Panc1 (cell line): ENCODE measurements at regions not wholly inside any gene's neighbourhood (a gene's known extent, or its start where the extent isn't known, plus 50 kb on each side); places are given as distances from the start of the nearest gene placed in this dataset.

ENCODE experiments used
- ATAC-seq: fragments of 200-7000 bp; cut with Tn5 transposase; 2 replicates; pipeline ENCODE4 v1.9.1; 2020; ENCODE audit warnings: mild to moderate bottlenecking, moderate library complexity
- BruUV-seq: library from RNA; stranded (reverse); fragments of 400-500 nt; replicated peaks from 2 replicates; lab custom pipeline; 2021; lab: Mats Ljungman, UMichigan
- CTCF ChIA-PET: fragments of 300-600 bp; sonication (Branson Sonifier 250); formaldehyde crosslinking; loops from one replicate; lab custom pipeline; 2022; ENCODE audit warnings: antibody characterized with exemption; lab: Charles Lee
- POLR2A ChIA-PET: fragments of 300-600 bp; sonication (Branson Sonifier 250); formaldehyde crosslinking; loops from one replicate; lab custom pipeline; 2022; ENCODE audit warnings: antibody characterized with exemption; lab: Charles Lee
- DNase-seq: peaks from one replicate; pipeline ENCODE4 v3.0.0-alpha.2; 2010; ENCODE audit warnings: low read depth, low spot score
- H3K27ac ChIP-seq: 2 replicates; pipeline ENCODE4 v1.5.1; 2011; ENCODE audit warnings: mild to moderate bottlenecking, low read length, inconsistent platforms
- H3K27me3 ChIP-seq: fragments of 200-500 bp; sonication (Bioruptor generic); 2 replicates; pipeline ENCODE4 v1.6.0; 2014; ENCODE audit warnings: low read length, inconsistent platforms; ENCODE audit not compliant: control insufficient read depth, insufficient read depth
- H3K36me3 ChIP-seq: fragments of 200-500 bp; sonication (Bioruptor generic); 2 replicates; pipeline ENCODE4 v1.5.1; 2014; ENCODE audit warnings: inconsistent platforms, mild to moderate bottlenecking, low read length, moderate library complexity; ENCODE audit not compliant: control insufficient read depth, insufficient read depth
- H3K4me1 ChIP-seq: 2 replicates; pipeline ENCODE4 v1.5.1; 2011; ENCODE audit warnings: inconsistent platforms, mild to moderate bottlenecking, low read length, moderate library complexity; ENCODE audit not compliant: control insufficient read depth, insufficient read depth
- H3K4me3 ChIP-seq, 2 experiments: 2 replicates each; pipeline ENCODE4 v1.5.1; 2011 to 2012; ENCODE audit warnings: low read depth in 2 of 2, low read length in 2 of 2, mild to moderate bottlenecking in 2 of 2, inconsistent platforms in 1 of 2, moderate library complexity in 1 of 2
- H3K9me3 ChIP-seq: fragments of 200-500 bp; sonication (Bioruptor generic); 2 replicates; pipeline ENCODE4 v1.5.1; 2014; ENCODE audit warnings: low read depth, mild to moderate bottlenecking, inconsistent platforms, low read length, moderate library complexity; ENCODE audit not compliant: control insufficient read depth, insufficient read depth
- POLR2AphosphoS5 ChIP-seq: IDR thresholded peaks from 2 replicates; pipeline ENCODE4 v1.6.1; 2012; ENCODE audit warnings: mild to moderate bottlenecking, low read depth, low read length, moderate library complexity
- SIN3A ChIP-seq: IDR thresholded peaks from 2 replicates; pipeline ENCODE4 v1.6.1; 2012; ENCODE audit warnings: low read depth, mild to moderate bottlenecking, low read length, moderate library complexity, borderline replicate concordance; ENCODE audit not compliant: insufficient read depth
- TCF7L2 ChIP-seq: IDR thresholded peaks from 2 replicates; pipeline ENCODE4 v1.6.1; 2011; ENCODE audit warnings: mild to moderate bottlenecking, low read depth, low read length, inconsistent platforms
- in situ Hi-C: cut with HindIII; loops from 2 replicates; pipeline ENCODE4 v1.10.0; 2016; ENCODE audit warnings: low sequenced_read_pairs, low pct_unique_long_range_greater_than_20kb
- intact Hi-C: fragments of 100-400 bp; cut with micrococcal nuclease; formaldehyde crosslinking; loops from one replicate; pipeline ENCODE4 v1.10.0; 2022; ENCODE audit not compliant: unreplicated experiment
- TF ChIP-seq, protein P1 (sequence below), 2 experiments: IDR thresholded peaks; 2 replicates each; pipeline ENCODE4 v1.6.1; 2011 to 2012; ENCODE audit warnings: low read depth in 2 of 2, control low read depth in 1 of 2, low read length in 1 of 2, mild to moderate bottlenecking in 1 of 2, moderate library complexity in 1 of 2; ENCODE audit not compliant: insufficient read depth in 1 of 2
- TF ChIP-seq, protein P2 (sequence below): fragments of 450-650 bp; IDR thresholded peaks from 2 replicates; pipeline ENCODE4 v1.5.1; 2017; ENCODE audit warnings: mild to moderate bottlenecking

- CTCF ChIA-PET, result no interaction called here
- no peak for ATAC-seq
- in situ Hi-C loops, result no loop called here
- intact Hi-C loops, result no loop called here
- POLR2A ChIA-PET, result no interaction called here
- DNase-seq, result no peak
- no peak overlapping the region for H3K4me3 ChIP-seq
- H3K27ac ChIP-seq, result no peak overlapping the region
- BruUV-seq, result no TSS peak
- H3K9me3 ChIP-seq, result no peaks in the 10 kb centered on the region
- TF ChIP-seq POLR2AphosphoS5 (no peak), TCF7L2 (no peak), SIN3A (no peak)
- TF ChIP-seq, protein P1, sequence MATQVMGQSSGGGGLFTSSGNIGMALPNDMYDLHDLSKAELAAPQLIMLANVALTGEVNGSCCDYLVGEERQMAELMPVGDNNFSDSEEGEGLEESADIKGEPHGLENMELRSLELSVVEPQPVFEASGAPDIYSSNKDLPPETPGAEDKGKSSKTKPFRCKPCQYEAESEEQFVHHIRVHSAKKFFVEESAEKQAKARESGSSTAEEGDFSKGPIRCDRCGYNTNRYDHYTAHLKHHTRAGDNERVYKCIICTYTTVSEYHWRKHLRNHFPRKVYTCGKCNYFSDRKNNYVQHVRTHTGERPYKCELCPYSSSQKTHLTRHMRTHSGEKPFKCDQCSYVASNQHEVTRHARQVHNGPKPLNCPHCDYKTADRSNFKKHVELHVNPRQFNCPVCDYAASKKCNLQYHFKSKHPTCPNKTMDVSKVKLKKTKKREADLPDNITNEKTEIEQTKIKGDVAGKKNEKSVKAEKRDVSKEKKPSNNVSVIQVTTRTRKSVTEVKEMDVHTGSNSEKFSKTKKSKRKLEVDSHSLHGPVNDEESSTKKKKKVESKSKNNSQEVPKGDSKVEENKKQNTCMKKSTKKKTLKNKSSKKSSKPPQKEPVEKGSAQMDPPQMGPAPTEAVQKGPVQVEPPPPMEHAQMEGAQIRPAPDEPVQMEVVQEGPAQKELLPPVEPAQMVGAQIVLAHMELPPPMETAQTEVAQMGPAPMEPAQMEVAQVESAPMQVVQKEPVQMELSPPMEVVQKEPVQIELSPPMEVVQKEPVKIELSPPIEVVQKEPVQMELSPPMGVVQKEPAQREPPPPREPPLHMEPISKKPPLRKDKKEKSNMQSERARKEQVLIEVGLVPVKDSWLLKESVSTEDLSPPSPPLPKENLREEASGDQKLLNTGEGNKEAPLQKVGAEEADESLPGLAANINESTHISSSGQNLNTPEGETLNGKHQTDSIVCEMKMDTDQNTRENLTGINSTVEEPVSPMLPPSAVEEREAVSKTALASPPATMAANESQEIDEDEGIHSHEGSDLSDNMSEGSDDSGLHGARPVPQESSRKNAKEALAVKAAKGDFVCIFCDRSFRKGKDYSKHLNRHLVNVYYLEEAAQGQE (IDR thresholded peaks at IDR 0.05; ENCODE audit: insufficient read depth in 1 of 2, low read depth in 2 of 2, low read length in 1 of 2), result no peak
- TF ChIP-seq, protein P2, sequence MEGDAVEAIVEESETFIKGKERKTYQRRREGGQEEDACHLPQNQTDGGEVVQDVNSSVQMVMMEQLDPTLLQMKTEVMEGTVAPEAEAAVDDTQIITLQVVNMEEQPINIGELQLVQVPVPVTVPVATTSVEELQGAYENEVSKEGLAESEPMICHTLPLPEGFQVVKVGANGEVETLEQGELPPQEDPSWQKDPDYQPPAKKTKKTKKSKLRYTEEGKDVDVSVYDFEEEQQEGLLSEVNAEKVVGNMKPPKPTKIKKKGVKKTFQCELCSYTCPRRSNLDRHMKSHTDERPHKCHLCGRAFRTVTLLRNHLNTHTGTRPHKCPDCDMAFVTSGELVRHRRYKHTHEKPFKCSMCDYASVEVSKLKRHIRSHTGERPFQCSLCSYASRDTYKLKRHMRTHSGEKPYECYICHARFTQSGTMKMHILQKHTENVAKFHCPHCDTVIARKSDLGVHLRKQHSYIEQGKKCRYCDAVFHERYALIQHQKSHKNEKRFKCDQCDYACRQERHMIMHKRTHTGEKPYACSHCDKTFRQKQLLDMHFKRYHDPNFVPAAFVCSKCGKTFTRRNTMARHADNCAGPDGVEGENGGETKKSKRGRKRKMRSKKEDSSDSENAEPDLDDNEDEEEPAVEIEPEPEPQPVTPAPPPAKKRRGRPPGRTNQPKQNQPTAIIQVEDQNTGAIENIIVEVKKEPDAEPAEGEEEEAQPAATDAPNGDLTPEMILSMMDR, result no peak
- no peaks in the 10 kb centered on the region for H3K36me3 ChIP-seq
- no peaks in the 10 kb centered on the region for H3K27me3 ChIP-seq
- no peaks in the 10 kb centered on the region for H3K4me1 ChIP-seq
These were observed 184.3 kb upstream of the SYNCRIP start for GRCh38 chr6:85826997-85827396.

DNA sequence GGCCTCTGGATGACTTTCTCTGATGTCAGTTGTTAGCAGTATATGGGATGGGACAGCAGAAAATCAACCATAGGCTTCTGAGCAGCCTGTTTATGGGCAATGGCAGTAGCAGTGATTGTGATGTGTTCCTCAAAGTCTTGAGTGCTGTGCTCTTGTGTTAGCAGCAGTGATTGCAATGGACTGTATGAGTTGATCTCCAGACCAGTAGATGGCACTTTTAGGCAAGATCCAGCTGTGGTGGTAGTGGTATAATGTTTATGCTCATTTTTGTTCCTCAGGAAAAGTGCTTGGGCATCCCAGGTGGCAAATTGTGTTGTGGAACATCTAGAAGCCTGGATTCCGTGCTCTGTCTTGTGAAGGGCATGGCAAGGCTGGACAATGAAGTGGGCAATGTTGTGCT is 181.6 kb upstream of the SYNCRIP start:
- ChIA-PET CTCF (no interaction called here), POLR2A (no interaction called here)
- no peaks in the 10 kb centered on the region for H3K9me3 ChIP-seq
- no peaks in the 10 kb centered on the region for H3K36me3 ChIP-seq
- H3K27ac ChIP-seq, result no peak overlapping the region
- in situ Hi-C loops, result no loop called here
- TF ChIP-seq, protein P1 (IDR thresholded peaks at IDR 0.05; ENCODE audit: insufficient read depth in 1 of 2, low read depth in 2 of 2, low read length in 1 of 2), result no peak
- TF ChIP-seq SIN3A, result no peak
- TF ChIP-seq POLR2AphosphoS5, result no peak
- no peak for TF ChIP-seq TCF7L2
- TF ChIP-seq, protein P2, result no peak; the same call in 1 of the 2 replicates
- BruUV-seq, result no TSS peak
- no peaks in the 10 kb centered on the region for H3K27me3 ChIP-seq
- no peaks in the 10 kb centered on the region for H3K4me1 ChIP-seq
- no peak for DNase-seq
- H3K4me3 ChIP-seq, result no peak overlapping the region
- ATAC-seq, result no peak
- intact Hi-C loops, result no loop called here
